ENCODE measurements at regions not wholly inside any gene's neighbourhood (a gene's known extent, or its start where the extent isn't known, plus 50 kb on each side); places are given as distances from the start of the nearest gene placed in this dataset.
"Not testable (repeated sequence)": the region's sequence is repeated elsewhere in the genome, so short reads cannot be mapped to it uniquely, and the experiment has no call there.

DNA sequence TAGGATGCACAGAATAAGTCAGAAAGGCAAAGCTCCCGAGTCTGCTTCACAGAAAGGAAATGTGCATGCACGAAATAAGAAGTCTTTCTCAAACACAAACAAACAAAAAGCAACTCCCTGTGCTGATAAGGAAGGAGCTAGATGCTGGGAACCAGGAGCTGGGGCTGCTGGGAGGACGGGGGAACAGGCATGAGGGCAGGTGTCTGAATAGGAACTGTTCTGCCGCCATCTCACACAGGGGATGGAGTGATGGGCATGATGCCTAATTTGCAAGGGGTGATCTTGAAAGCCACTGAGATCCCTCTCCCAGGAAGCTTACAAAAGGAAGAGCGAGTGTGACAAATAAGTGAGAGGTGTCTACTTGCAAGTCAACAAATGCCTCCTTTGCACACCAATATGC lies 336.5 kb downstream of the BCL2L11 start:
- TF ChIP-seq, protein P1, sequence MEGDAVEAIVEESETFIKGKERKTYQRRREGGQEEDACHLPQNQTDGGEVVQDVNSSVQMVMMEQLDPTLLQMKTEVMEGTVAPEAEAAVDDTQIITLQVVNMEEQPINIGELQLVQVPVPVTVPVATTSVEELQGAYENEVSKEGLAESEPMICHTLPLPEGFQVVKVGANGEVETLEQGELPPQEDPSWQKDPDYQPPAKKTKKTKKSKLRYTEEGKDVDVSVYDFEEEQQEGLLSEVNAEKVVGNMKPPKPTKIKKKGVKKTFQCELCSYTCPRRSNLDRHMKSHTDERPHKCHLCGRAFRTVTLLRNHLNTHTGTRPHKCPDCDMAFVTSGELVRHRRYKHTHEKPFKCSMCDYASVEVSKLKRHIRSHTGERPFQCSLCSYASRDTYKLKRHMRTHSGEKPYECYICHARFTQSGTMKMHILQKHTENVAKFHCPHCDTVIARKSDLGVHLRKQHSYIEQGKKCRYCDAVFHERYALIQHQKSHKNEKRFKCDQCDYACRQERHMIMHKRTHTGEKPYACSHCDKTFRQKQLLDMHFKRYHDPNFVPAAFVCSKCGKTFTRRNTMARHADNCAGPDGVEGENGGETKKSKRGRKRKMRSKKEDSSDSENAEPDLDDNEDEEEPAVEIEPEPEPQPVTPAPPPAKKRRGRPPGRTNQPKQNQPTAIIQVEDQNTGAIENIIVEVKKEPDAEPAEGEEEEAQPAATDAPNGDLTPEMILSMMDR (conservative IDR thresholded peaks at IDR 0.05) = not testable (repeated sequence)
- not testable (repeated sequence) for TF ChIP-seq ZFX (IDR thresholded peaks at IDR 0.05)
